Body of pancreas (tissue), 4 donors: ENCODE measurements at regions not wholly inside any gene's neighbourhood (a gene's known extent, or its start where the extent isn't known, plus 50 kb on each side); places are given as distances from the start of the nearest gene placed in this dataset.

ENCODE experiments used
- ATAC-seq: fragments of 150-250 bp; one replicate; pipeline ENCODE4 v1.9.1; 2016
- DNase-seq, 4 donors: peaks; one replicate each; pipeline ENCODE4 v3.0.0-alpha.2; 2019
- H3K27ac ChIP-seq, 4 donors: fragments of 200-600 bp; sonication (generic); 1 replicate in 3 of 4; 2 replicates in 1 of 4; pipeline versions ENCODE4 v1.5.1 to v1.6.1; 2016 to 2019; ENCODE audit warnings: mild to moderate bottlenecking in 1 of 4, mixed read lengths in 1 of 4, moderate library complexity in 1 of 4
- H3K27me3 ChIP-seq, 2 donors: fragments of 200-600 bp; sonication (generic); one replicate each; pipeline ENCODE4 v1.6.0; 2016; ENCODE audit warnings: mild to moderate bottlenecking in 1 of 2
- H3K36me3 ChIP-seq, 2 donors: fragments of 200-600 bp; sonication (generic); replicated peaks in 1 of 2; 2 replicates each; pipeline ENCODE4 v1.5.1; 2016; ENCODE audit warnings: low read depth in 2 of 2; ENCODE audit not compliant: insufficient read depth in 1 of 2
- H3K4me1 ChIP-seq: fragments of 200-600 bp; sonication (generic); one replicate; pipeline ENCODE4 v1.6.0; 2016
- H3K4me3 ChIP-seq, 2 donors: fragments of 200-600 bp; sonication (generic); 1 replicate in 1 of 2; 2 replicates in 1 of 2; pipeline ENCODE4 v1.5.1; 2016 to 2019
- H3K9me3 ChIP-seq, 3 donors: fragments of 200-600 bp; sonication (generic); 1 replicate in 2 of 3; 2 replicates in 1 of 3; pipeline ENCODE4 v1.5.1; 2016
- CTCF ChIP-seq, 7 experiments: fragments of 450-650 bp in 4 of 7; fragments of 200-600 bp in 3 of 7; sonication (generic) in 3 of 7; IDR thresholded peaks; one replicate each; pipeline ENCODE4 v1.5.1; 2016 to 2019; ENCODE audit warnings: antibody characterized with exemption in 7 of 7
- POLR2A ChIP-seq, 3 donors: fragments of 450-650 bp; IDR thresholded peaks; one replicate each; pipeline ENCODE4 v1.6.1; 2016; ENCODE audit warnings: antibody characterized with exemption in 3 of 3, mild to moderate bottlenecking in 2 of 3
- WGBS, 2 donors: methylation state at CpG; one replicate each; pipeline ENCODE4 v1.1.5; 2017; 5-methylcytosine and 5-hydroxymethylcytosine counted together
- intact Hi-C: fragments of 100-400 bp; cut with DNase I; formaldehyde crosslinking; loops from one replicate; pipeline ENCODE4 v1.15.1; 2023

GRCh38 chr7:118467381-118467780, 242.9 kb downstream of the ANKRD7 start:
- Histone ChIP-seq H3K36me3 (no peaks in the 10 kb centered on the region), H3K9me3 (no peaks in the 10 kb centered on the region), H3K27ac (no peak overlapping the region), H3K4me3 (no peak overlapping the region), H3K4me1 (no peaks in the 10 kb centered on the region), H3K27me3 (no peaks in the 10 kb centered on the region)
- TF ChIP-seq CTCF (IDR thresholded peaks at IDR 0.05) = no peak
- TF ChIP-seq POLR2A (IDR thresholded peaks at IDR 0.05) = no peak
- 46 to 47% methylated on average over 2 of the region's 2 CpGs for WGBS, 2 donors
- intact Hi-C loops = no loop called here
- ATAC-seq (no peak), DNase-seq (no peak)

GRCh38 chr7:118472581-118472980, 248.1 kb downstream of the ANKRD7 start:
- DNase-seq = no peak
- 70 to 77% methylated on average over 3 of the region's 3 CpGs for WGBS, 2 donors
- ATAC-seq = no peak
- no peak overlapping the region for H3K27ac ChIP-seq
- H3K4me1 ChIP-seq = no peaks in the 10 kb centered on the region
- no peaks in the 10 kb centered on the region for H3K36me3 ChIP-seq
- H3K27me3 ChIP-seq = no peaks in the 10 kb centered on the region
- no peak overlapping the region for H3K4me3 ChIP-seq
- TF ChIP-seq CTCF (IDR thresholded peaks at IDR 0.05) (no peak), POLR2A (IDR thresholded peaks at IDR 0.05) (no peak)
- intact Hi-C loops = no loop called here
- no peaks in the 10 kb centered on the region for H3K9me3 ChIP-seq

- no peak for ATAC-seq
- WGBS, 2 donors = 67 to 69% methylated on average over 5 of the region's 5 CpGs
- no peaks in the 10 kb centered on the region for H3K36me3 ChIP-seq
These were observed 248.8 kb downstream of the ANKRD7 start for GRCh38 chr7:118473271-118473670.

GRCh38 chr7:118476036-118476435, 251.5 kb downstream of the ANKRD7 start:
- Histone ChIP-seq H3K9me3 (no peaks in the 10 kb centered on the region), H3K36me3 (no peaks in the 10 kb centered on the region), H3K4me1 (no peaks in the 10 kb centered on the region), H3K27ac (no peak overlapping the region), H3K4me3 (no peak overlapping the region), H3K27me3 (no peaks in the 10 kb centered on the region)
- DNase-seq = no peak
- TF ChIP-seq POLR2A (IDR thresholded peaks at IDR 0.05) (no peak), CTCF (IDR thresholded peaks at IDR 0.05) (no peak)
- 34 to 43% methylated on average over 2 of the region's 2 CpGs for WGBS, 2 donors
- intact Hi-C loops = no loop called here
- ATAC-seq = no peak

More at GRCh38 chr7:118473271-118473670, 248.8 kb downstream of the ANKRD7 start:
- no peaks in the 10 kb centered on the region for H3K27me3 ChIP-seq
- no peaks in the 10 kb centered on the region for H3K9me3 ChIP-seq
- no peak overlapping the region for H3K27ac ChIP-seq
- H3K4me1 ChIP-seq = no peaks in the 10 kb centered on the region
- TF ChIP-seq CTCF (IDR thresholded peaks at IDR 0.05) = no peak
- TF ChIP-seq POLR2A (IDR thresholded peaks at IDR 0.05) = no peak
- no peak overlapping the region for H3K4me3 ChIP-seq
- no peak for DNase-seq
- intact Hi-C loops = no loop called here

- intact Hi-C loops = no loop called here
- Histone ChIP-seq H3K4me1 (no peaks in the 10 kb centered on the region), H3K27me3 (no peaks in the 10 kb centered on the region), H3K4me3 (no peak overlapping the region), H3K27ac (no peak overlapping the region), H3K9me3 (peaks cover 0 to 5% (median 0%) of the 10 kb centered on the region in 3 donors), H3K36me3 (no peaks in the 10 kb centered on the region)
- ATAC-seq (no peak), DNase-seq (no peak)
- 60 to 69% methylated on average over 3 of the region's 3 CpGs for WGBS, 2 donors
- TF ChIP-seq CTCF (IDR thresholded peaks at IDR 0.05) (no peak), POLR2A (IDR thresholded peaks at IDR 0.05) (no peak)
These were observed 252.5 kb downstream of the ANKRD7 start for GRCh38 chr7:118477036-118477435.
